Loucy (cell line): ENCODE measurements at regions not wholly inside any gene's neighbourhood (a gene's known extent, or its start where the extent isn't known, plus 50 kb on each side); places are given as distances from the start of the nearest gene placed in this dataset.

Source experiments
- EZH2phosphoT487 ChIP-seq: fragments of 200-600 bp; IDR thresholded peaks from 2 replicates; pipeline ENCODE4 v1.6.1; 2018; ENCODE audit warnings: antibody characterized with exemption, mild to moderate bottlenecking, moderate library complexity, borderline replicate concordance
- TF ChIP-seq, protein P1 (sequence below): fragments of 200-600 bp; sonication (generic); conservative IDR thresholded peaks from 2 replicates; pipeline ENCODE4 v1.5.1; 2014; ENCODE audit warnings: mild to moderate bottlenecking, antibody characterized with exemption, low read length

DNA sequence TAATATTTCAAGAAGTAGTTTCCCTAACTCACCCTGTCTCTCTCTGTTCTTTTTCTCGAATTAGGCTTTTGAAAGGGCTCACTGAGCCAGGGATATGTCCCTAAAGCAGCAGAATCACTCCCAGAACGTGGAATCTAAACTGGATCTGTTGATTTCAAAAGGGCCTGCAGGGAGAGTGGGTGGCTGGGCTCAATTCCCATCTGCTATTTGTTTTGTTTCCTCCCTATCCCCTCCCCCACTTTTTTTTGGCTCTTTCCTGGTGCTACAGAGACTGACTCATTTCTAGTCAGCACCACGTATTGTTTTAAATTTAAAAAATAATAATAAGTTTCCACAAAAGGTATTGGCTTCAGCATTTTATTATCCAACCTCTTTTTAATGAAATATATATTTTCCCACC is 961.5 kb downstream of the FAM181B start:
- TF ChIP-seq, protein P1, sequence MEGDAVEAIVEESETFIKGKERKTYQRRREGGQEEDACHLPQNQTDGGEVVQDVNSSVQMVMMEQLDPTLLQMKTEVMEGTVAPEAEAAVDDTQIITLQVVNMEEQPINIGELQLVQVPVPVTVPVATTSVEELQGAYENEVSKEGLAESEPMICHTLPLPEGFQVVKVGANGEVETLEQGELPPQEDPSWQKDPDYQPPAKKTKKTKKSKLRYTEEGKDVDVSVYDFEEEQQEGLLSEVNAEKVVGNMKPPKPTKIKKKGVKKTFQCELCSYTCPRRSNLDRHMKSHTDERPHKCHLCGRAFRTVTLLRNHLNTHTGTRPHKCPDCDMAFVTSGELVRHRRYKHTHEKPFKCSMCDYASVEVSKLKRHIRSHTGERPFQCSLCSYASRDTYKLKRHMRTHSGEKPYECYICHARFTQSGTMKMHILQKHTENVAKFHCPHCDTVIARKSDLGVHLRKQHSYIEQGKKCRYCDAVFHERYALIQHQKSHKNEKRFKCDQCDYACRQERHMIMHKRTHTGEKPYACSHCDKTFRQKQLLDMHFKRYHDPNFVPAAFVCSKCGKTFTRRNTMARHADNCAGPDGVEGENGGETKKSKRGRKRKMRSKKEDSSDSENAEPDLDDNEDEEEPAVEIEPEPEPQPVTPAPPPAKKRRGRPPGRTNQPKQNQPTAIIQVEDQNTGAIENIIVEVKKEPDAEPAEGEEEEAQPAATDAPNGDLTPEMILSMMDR, result no peak
- TF ChIP-seq EZH2phosphoT487, result no peak
